Sigmoid colon (tissue), 4 donors: ENCODE measurements at regions not wholly inside any gene's neighbourhood (a gene's known extent, or its start where the extent isn't known, plus 50 kb on each side); places are given as distances from the start of the nearest gene placed in this dataset.

ENCODE experiments used
- CTCF ChIP-seq, 4 experiments: fragments of 450-650 bp in 3 of 4; fragments of 200-600 bp in 1 of 4; IDR thresholded peaks; one replicate each; pipeline ENCODE4 v1.5.1; 2016 to 2019; ENCODE audit warnings: antibody characterized with exemption in 4 of 4, mild to moderate bottlenecking in 3 of 4, moderate library complexity in 2 of 4
- EP300 ChIP-seq, 4 donors: sonication (generic); formaldehyde crosslinking; IDR thresholded peaks; one replicate each; pipeline ENCODE4 v1.6.1; 2017; ENCODE audit warnings: antibody characterized with exemption in 4 of 4
- POLR2A ChIP-seq, 2 donors: fragments of 450-650 bp; IDR thresholded peaks; one replicate each; pipeline ENCODE4 v1.6.1; 2016; ENCODE audit warnings: antibody characterized with exemption in 2 of 2, mild to moderate bottlenecking in 2 of 2, moderate library complexity in 2 of 2
- POLR2AphosphoS5 ChIP-seq, 4 donors: sonication (generic); formaldehyde crosslinking; IDR thresholded peaks; one replicate each; pipeline ENCODE4 v1.6.1; 2017; ENCODE audit warnings: antibody characterized with exemption in 4 of 4

GRCh38 chr10:130485236-130485957 lies 349.2 kb downstream of the GLRX3 start:
- TF ChIP-seq CTCF (IDR thresholded peaks at IDR 0.05): no peak
- no peak for TF ChIP-seq POLR2A (IDR thresholded peaks at IDR 0.05)
- no peak for TF ChIP-seq POLR2AphosphoS5 (IDR thresholded peaks at IDR 0.05)
- no peak for TF ChIP-seq EP300 (IDR thresholded peaks at IDR 0.05)
